Smooth muscle cell (in vitro differentiated cells): ENCODE measurements at regions not wholly inside any gene's neighbourhood (a gene's known extent, or its start where the extent isn't known, plus 50 kb on each side); places are given as distances from the start of the nearest gene placed in this dataset.

Experiments used
- DNase-seq: peaks from one replicate; lab custom pipeline; 2025; ENCODE audit not compliant: unreplicated experiment; lab: John Stamatoyannopoulos, UW
- H2AFZ ChIP-seq: fragments of 200-600 bp; sonication (generic); 2 replicates; pipeline ENCODE4 v1.6.0; 2016; ENCODE audit warnings: antibody characterized with exemption, low read depth, mild to moderate bottlenecking
- H3F3A ChIP-seq: fragments of 200-600 bp; sonication (generic); 2 replicates; pipeline ENCODE4 v1.6.0; 2017; ENCODE audit warnings: antibody characterized with exemption, low read depth
- H3K27ac ChIP-seq: fragments of 200-600 bp; sonication (generic); 2 replicates; pipeline ENCODE4 v1.5.1; 2016; ENCODE audit warnings: low read depth, mild to moderate bottlenecking
- H3K27me3 ChIP-seq: fragments of 200-600 bp; sonication (generic); 2 replicates; pipeline ENCODE4 v1.6.1; 2016; ENCODE audit warnings: low read depth, mild to moderate bottlenecking
- H3K36me3 ChIP-seq: fragments of 200-600 bp; sonication (generic); 2 replicates; pipeline ENCODE4 v1.5.1; 2016; ENCODE audit warnings: low read depth
- H3K4me1 ChIP-seq: fragments of 200-600 bp; sonication (generic); 2 replicates; pipeline ENCODE4 v1.5.1; 2016; ENCODE audit warnings: low read depth
- H3K4me2 ChIP-seq: fragments of 200-600 bp; sonication (generic); 2 replicates; pipeline ENCODE4 v1.6.0; 2016; ENCODE audit warnings: mild to moderate bottlenecking
- H3K4me3 ChIP-seq: fragments of 200-600 bp; sonication (generic); 2 replicates; pipeline ENCODE4 v1.5.1; 2016; ENCODE audit warnings: mild to moderate bottlenecking
- H3K79me2 ChIP-seq: fragments of 200-600 bp; sonication (generic); 2 replicates; pipeline ENCODE4 v1.6.0; 2016; ENCODE audit warnings: low read depth, mild to moderate bottlenecking
- H3K9ac ChIP-seq: fragments of 200-600 bp; sonication (generic); 2 replicates; pipeline ENCODE4 v1.6.0; 2016; ENCODE audit warnings: low read depth
- H3K9me3 ChIP-seq: fragments of 200-600 bp; sonication (generic); replicated peaks from 2 replicates; pipeline ENCODE4 v1.5.1; 2016; ENCODE audit warnings: low read depth
- H4K20me1 ChIP-seq: fragments of 200-600 bp; sonication (generic); 2 replicates; pipeline ENCODE4 v1.6.0; 2016; ENCODE audit warnings: low read depth
- CTCF ChIP-seq: fragments of 200-600 bp; sonication (generic); IDR thresholded peaks from 2 replicates; pipeline ENCODE4 v1.5.1; 2017; ENCODE audit warnings: borderline replicate concordance, mild to moderate bottlenecking, antibody characterized with exemption; ENCODE audit not compliant: insufficient read depth, poor library complexity, severe bottlenecking
- WGBS: methylation state at CpG from one replicate; pipeline ENCODE4 v1.1.7; 2016; ENCODE audit warnings: low lambda C conversion rate; 5-methylcytosine and 5-hydroxymethylcytosine counted together

DNA sequence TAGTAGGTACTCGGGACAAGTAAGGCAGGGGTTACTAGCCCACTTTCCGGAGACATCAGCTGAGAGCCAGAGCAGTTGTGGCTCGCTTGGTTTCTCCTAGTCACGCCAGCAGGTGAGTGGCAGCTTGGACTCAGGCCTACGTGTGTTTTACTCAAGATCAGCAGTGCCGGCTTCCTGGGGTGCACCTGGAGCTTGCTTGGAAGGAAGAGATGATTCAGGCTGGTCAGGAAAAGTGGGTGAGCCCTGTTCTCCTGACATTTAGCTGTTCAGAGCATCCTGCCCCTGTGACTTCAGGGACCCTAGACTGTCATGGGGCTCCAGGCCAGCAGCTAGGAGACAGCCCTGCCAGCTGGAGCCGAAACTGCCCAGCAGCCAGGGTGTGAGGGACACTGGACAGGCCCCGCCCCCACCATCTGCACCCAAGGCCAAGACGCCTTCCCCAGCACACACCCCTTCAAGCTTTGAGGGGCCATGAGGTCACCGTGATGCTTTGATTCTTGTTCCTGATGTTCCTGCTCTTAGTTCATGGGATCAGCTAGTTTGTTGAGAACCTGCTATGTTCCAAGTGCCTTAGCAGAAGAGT, 238.0 kb upstream of the CIBAR2 start:
- 93% methylated on average over 10 of the region's 10 CpGs for WGBS
- TF ChIP-seq CTCF = no peak
- no peak overlapping the region for H3K4me3 ChIP-seq
- no peak overlapping the region for H2AFZ ChIP-seq
- DNase-seq = no peak
- no peaks in the 10 kb centered on the region for H3K36me3 ChIP-seq
- H3K9ac ChIP-seq = no peak overlapping the region
- H3K27me3 ChIP-seq = no peaks in the 10 kb centered on the region
- H3K9me3 ChIP-seq = no peaks in the 10 kb centered on the region
- H3K4me2 ChIP-seq = no peak overlapping the region
- no peaks in the 10 kb centered on the region for H3K79me2 ChIP-seq
- peaks cover 16% of the 10 kb centered on the region for H3K4me1 ChIP-seq
- H3F3A ChIP-seq = peaks cover 12% of the 10 kb centered on the region
- no peak overlapping the region for H3K27ac ChIP-seq
- peaks cover 78% of the 10 kb centered on the region for H4K20me1 ChIP-seq

GRCh38 chr16:85350973-85351372, 238.7 kb upstream of the CIBAR2 start:
- Histone ChIP-seq H3K4me1 (peaks cover 16% of the 10 kb centered on the region), H3F3A (peaks cover 19% of the 10 kb centered on the region), H2AFZ (no peak overlapping the region), H3K79me2 (no peaks in the 10 kb centered on the region), H3K4me2 (no peak overlapping the region), H3K27me3 (no peaks in the 10 kb centered on the region), H3K36me3 (no peaks in the 10 kb centered on the region), H3K4me3 (no peak overlapping the region), H3K27ac (no peak overlapping the region), H4K20me1 (peaks cover 77% of the 10 kb centered on the region), H3K9me3 (no peaks in the 10 kb centered on the region), H3K9ac (no peak overlapping the region)
- 19% methylated on average over 4 of the region's 4 CpGs for WGBS
- DNase-seq = peak; percentile 59
- no peak for TF ChIP-seq CTCF

DNA sequence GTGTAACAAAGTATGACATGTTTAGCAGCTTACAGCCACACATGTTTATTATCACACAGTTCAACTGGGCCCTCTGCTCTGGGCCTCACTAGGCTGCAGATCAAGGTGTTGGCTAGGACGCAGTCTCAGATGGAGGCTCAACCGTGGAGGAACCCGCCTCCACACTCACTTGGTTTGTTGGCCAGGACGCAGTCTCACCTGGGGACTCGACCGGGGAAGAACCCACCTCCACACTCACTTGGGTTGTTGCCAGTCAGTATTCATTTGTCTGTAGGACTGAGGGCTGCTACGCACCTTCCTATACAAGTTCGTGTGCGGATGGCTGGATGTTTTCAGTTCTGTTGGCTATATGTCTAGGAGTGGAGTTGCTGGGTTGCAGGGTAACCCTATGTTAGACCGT, 240.7 kb upstream of the CIBAR2 start:
- H3K27me3 ChIP-seq = no peaks in the 10 kb centered on the region
- H3K4me2 ChIP-seq = no peak overlapping the region
- H3F3A ChIP-seq = peaks cover 19% of the 10 kb centered on the region
- no peak for TF ChIP-seq CTCF
- DNase-seq = no peak
- no peak overlapping the region for H3K9ac ChIP-seq
- no peak overlapping the region for H3K27ac ChIP-seq
- H3K9me3 ChIP-seq = no peaks in the 10 kb centered on the region
- no peaks in the 10 kb centered on the region for H3K79me2 ChIP-seq
- H3K36me3 ChIP-seq = no peaks in the 10 kb centered on the region
- H2AFZ ChIP-seq = no peak overlapping the region
- H3K4me1 ChIP-seq = peaks cover 16% of the 10 kb centered on the region
- peaks cover 73% of the 10 kb centered on the region for H4K20me1 ChIP-seq
- H3K4me3 ChIP-seq = no peak overlapping the region
- 99% methylated on average over 10 of the region's 10 CpGs for WGBS

DNA sequence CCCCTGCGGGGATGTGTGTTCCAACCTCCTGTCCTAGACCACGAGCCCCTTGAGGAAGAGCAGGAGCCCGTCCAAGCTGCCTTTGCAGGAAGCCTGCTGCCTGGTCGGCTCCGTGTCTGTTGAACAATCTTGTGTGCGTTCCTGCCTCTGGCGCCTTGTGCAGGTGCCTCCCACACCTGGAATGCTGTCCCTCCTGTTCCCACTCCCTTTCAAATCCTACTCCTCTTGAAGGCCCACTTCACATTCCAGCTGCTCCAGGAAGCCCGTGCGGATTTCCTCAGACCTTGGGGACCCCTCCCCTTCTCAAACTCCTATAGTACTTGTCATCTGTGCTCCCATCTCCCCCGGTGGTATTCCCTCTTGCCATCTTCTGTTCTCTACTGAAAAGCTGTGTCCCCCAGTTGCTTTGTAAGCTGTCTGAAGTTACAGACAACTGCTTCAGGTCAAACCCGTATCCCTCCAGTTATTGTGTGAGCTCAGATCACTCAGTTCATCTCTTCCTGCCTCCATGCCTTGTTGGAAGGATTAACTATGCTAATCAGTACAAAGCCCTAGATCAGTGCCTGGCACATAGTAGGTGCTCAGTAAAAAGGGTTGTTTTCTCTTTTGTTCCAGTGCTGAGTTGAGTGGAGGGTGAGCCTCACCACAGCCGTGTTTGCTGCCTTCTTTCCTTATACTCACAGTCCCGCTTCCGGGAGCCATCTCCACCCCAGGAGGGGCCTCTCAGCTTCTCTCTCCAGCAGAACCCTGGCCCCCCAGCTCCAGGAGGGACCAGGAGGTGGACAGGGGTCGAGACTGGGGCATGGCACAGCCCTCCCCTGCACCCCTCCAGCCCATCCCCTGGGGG, 241.8 kb upstream of the CIBAR2 start:
- peak overlapping the region; percentile 3 for H3K4me2 ChIP-seq
- H4K20me1 ChIP-seq = peaks cover 66% of the 10 kb centered on the region
- no peaks in the 10 kb centered on the region for H3K9me3 ChIP-seq
- no peak overlapping the region for H2AFZ ChIP-seq
- peaks cover 12% of the 10 kb centered on the region for H3K4me1 ChIP-seq
- no peak for DNase-seq
- H3K79me2 ChIP-seq = no peaks in the 10 kb centered on the region
- 56% methylated on average over 15 of the region's 15 CpGs for whole genome bisulfite sequencing
- H3K9ac ChIP-seq = no peak overlapping the region
- H3F3A ChIP-seq = peaks cover 19% of the 10 kb centered on the region
- no peak for TF ChIP-seq CTCF
- no peaks in the 10 kb centered on the region for H3K27me3 ChIP-seq
- no peak overlapping the region for H3K4me3 ChIP-seq
- peak overlapping the region; percentile 75 for H3K27ac ChIP-seq
- H3K36me3 ChIP-seq = no peaks in the 10 kb centered on the region
